ENCODE measurements at regions not wholly inside any gene's neighbourhood (a gene's known extent, or its start where the extent isn't known, plus 50 kb on each side); places are given as distances from the start of the nearest gene placed in this dataset.

DNA sequence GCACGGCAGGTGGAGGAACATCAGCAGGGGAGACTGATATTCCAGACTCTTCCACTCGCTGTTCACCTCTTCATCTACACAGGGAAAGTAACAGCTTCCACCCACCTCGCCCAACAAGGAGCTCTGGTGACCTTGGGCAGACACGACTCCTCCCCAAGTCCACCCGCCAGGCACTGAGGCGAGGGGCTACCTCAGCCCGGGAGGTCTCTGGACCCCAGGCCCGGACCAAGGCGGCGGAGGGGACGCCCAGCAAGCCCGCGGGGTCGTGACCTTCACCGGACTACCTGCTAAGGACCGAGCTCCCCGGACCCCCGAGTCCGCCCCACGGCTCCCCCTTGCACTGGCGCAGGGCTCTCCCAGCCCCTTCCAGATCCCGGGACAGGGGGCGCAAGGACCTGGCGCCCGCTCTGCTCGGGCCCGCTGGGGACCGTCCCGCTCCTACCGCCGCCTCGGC is 70.2 kb upstream of the LPCAT1 start:
- Histone ChIP-seq H3K4me1 (ENCODE audit: insufficient read depth, low read length) (peaks cover 40% of the 10 kb centered on the region), H3K9ac (ENCODE audit: insufficient read depth, low read depth, low read length) (peak overlapping the region; percentile 80), H2AFZ (ENCODE audit: low read length) (no peak overlapping the region), H4K20me1 (ENCODE audit: insufficient read depth, low read length) (no peaks in the 10 kb centered on the region), H3K4me3 (replicated peaks in 1 of 3; ENCODE audit: insufficient read depth in 1 of 3, low read depth in 2 of 3, low read length in 3 of 3) (peak overlapping the region; percentile 76 to 98 (median 84)), H3K9me3 (ENCODE audit: low read length) (no peaks in the 10 kb centered on the region), H3K79me2 (ENCODE audit: insufficient read depth, low read length) (peaks cover 20% of the 10 kb centered on the region), H3K27ac (ENCODE audit: extremely low read length, insufficient read depth, low read length) (peak overlapping the region; percentile 71), H3K4me2 (ENCODE audit: low read depth, low read length) (peak overlapping the region; percentile 76), H3K36me3 (replicated peaks in 1 of 2; ENCODE audit: control insufficient read depth in 1 of 2, insufficient read depth in 2 of 2, low read length in 2 of 2) (peaks cover 2 to 7% of the 10 kb centered on the region in 2 experiments; a peak in 3 of 5 replicates), H3K27me3 (ENCODE audit: control insufficient read depth in 1 of 2, insufficient read depth in 2 of 2, low read length in 2 of 2) (no peaks in the 10 kb centered on the region)
- ATAC-seq, result peak; percentile 14
- in situ Hi-C loops (cut with HindIII; ENCODE audit: extremely low pct_ligation_motif_present, low pct_unique_long_range_greater_than_20kb) (no loop called here), intact Hi-C loops (cut with micrococcal nuclease; ENCODE audit: unreplicated experiment) (loop anchor here (1.0 to 5.0 kb wide), 2 partner anchors 47 to 72 kb away; partner anchors contain the start of gene LPCAT1)
- ChIA-PET CTCF (ENCODE audit: low intra/inter-chr PET ratio, low total read pairs) (no interaction called here), POLR2A (interaction anchor here (1.0 to 1.8 kb wide), 8 partner anchors 11 to 72 kb away, joined by 3 to 12 read pairs (median 6); partner anchors contain the start of gene LPCAT1)
- BruUV-seq (replicated peaks), result no TSS peak
- no peak for FAIRE-seq
- 0 out of 2 replicates have a peak, but pooled peaks have one; percentile 19 for TF ChIP-seq CENPT (CRISPR knock-in tag; IDR thresholded peaks at IDR 0.05; ENCODE audit: low read depth)
- TF ChIP-seq, protein P1, sequence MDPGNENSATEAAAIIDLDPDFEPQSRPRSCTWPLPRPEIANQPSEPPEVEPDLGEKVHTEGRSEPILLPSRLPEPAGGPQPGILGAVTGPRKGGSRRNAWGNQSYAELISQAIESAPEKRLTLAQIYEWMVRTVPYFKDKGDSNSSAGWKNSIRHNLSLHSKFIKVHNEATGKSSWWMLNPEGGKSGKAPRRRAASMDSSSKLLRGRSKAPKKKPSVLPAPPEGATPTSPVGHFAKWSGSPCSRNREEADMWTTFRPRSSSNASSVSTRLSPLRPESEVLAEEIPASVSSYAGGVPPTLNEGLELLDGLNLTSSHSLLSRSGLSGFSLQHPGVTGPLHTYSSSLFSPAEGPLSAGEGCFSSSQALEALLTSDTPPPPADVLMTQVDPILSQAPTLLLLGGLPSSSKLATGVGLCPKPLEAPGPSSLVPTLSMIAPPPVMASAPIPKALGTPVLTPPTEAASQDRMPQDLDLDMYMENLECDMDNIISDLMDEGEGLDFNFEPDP (CRISPR knock-in tag; conservative IDR thresholded peaks at IDR 0.05), result 0 out of 2 replicates have a peak, but pooled peaks have one; percentile 13
- TF ChIP-seq XRCC5 (optimal IDR thresholded peaks at IDR 0.05; ENCODE audit: low read length), result no peak
- TF ChIP-seq, protein P2, sequence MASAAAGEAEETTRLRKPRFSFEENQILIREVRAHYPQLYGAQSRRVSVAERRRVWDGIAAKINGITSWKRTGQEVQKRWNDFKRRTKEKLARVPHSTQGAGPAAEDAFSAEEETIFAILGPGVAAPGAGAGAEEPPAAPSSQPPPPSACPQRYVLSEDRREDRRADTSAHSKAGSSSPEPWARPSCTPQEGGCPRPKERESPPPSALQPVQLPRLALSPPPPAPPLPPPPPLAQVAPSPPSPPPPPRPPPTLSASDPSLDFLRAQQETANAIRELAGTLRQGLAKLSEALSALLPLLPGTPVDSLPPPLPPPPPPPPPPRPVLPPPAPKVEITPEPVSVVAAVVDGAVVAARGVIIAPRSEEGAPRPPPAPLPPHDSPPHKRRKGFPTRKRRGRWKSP (CRISPR knock-in tag; IDR thresholded peaks at IDR 0.05), result peak; percentile 59
- TF ChIP-seq CCDC6 (CRISPR knock-in tag; IDR thresholded peaks at IDR 0.05), result peak; percentile 23; the same call in 1 of the 2 replicates
- TF ChIP-seq ZNF773 (CRISPR knock-in tag; IDR thresholded peaks at IDR 0.05; ENCODE audit: borderline replicate concordance), result 0 out of 2 replicates have a peak, but pooled peaks have one; percentile 9
- 0 out of 2 replicates have a peak, but pooled peaks have one; percentile 52 for TF ChIP-seq ZNF354B (CRISPR knock-in tag; IDR thresholded peaks at IDR 0.05)
- no peak for TF ChIP-seq U2AF1 (optimal IDR thresholded peaks at IDR 0.05; ENCODE audit: low read depth, low read length)
- no peak for TF ChIP-seq TBP (CRISPR knock-in tag; IDR thresholded peaks at IDR 0.05)
- TF ChIP-seq, protein P3, sequence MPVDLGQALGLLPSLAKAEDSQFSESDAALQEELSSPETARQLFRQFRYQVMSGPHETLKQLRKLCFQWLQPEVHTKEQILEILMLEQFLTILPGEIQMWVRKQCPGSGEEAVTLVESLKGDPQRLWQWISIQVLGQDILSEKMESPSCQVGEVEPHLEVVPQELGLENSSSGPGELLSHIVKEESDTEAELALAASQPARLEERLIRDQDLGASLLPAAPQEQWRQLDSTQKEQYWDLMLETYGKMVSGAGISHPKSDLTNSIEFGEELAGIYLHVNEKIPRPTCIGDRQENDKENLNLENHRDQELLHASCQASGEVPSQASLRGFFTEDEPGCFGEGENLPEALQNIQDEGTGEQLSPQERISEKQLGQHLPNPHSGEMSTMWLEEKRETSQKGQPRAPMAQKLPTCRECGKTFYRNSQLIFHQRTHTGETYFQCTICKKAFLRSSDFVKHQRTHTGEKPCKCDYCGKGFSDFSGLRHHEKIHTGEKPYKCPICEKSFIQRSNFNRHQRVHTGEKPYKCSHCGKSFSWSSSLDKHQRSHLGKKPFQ (CRISPR knock-in tag; IDR thresholded peaks at IDR 0.05; ENCODE audit: insufficient replicate concordance), result peak; percentile 14
- 0 out of 2 replicates have a peak, but pooled peaks have one; percentile 24 for TF ChIP-seq ZNF552 (CRISPR knock-in tag; IDR thresholded peaks at IDR 0.05; ENCODE audit: borderline replicate concordance)
- TF ChIP-seq ATF7-NPFF (CRISPR knock-in tag; IDR thresholded peaks at IDR 0.05; ENCODE audit: low read depth), result no peak
- TF ChIP-seq ZNF121 (CRISPR knock-in tag; IDR thresholded peaks at IDR 0.05), result peak; percentile 12; the same call in 1 of the 2 replicates
- no peak for TF ChIP-seq SNAPC2 (CRISPR knock-in tag; IDR thresholded peaks at IDR 0.05)
- TF ChIP-seq ZNF605 (CRISPR knock-in tag; IDR thresholded peaks at IDR 0.05), result 0 out of 2 replicates have a peak, but pooled peaks have one; percentile 2
- no peak for DNase-seq (ENCODE audit: low spot score)
- WGBS (ENCODE audit: low lambda C conversion rate), result no CpG with 5 or more reads among the region's 32 CpGs

All from HepG2 (cell line).